ENCODE measurements at regions not wholly inside any gene's neighbourhood (a gene's known extent, or its start where the extent isn't known, plus 50 kb on each side); places are given as distances from the start of the nearest gene placed in this dataset.
"Not testable (repeated sequence)": the region's sequence is repeated elsewhere in the genome, so short reads cannot be mapped to it uniquely, and the experiment has no call there.

- H3K4me1 ChIP-seq: no peaks in the 10 kb centered on the region
- intact Hi-C loops (cut with DNase I): no loop called here
Measured at GRCh38 chr12:25884024-25884919, 74.2 kb upstream of the RASSF8 start.

GRCh38 chr12:25884920-25885234 lies 73.6 kb upstream of the RASSF8 start:
- intact Hi-C loops (cut with DNase I): no loop called here
- DNase-seq (ENCODE audit: extremely low spot score in 2 of 2): no peak
- Histone ChIP-seq H3K36me3 (no peaks in the 10 kb centered on the region), H3K4me3 (no peak overlapping the region), H3K27ac (no peak overlapping the region), H3K4me1 (no peaks in the 10 kb centered on the region), H3K27me3 (no peaks in the 10 kb centered on the region), H3K9me3 (no peaks in the 10 kb centered on the region)
- no peak for TF ChIP-seq POLR2A (IDR thresholded peaks at IDR 0.05)
- TF ChIP-seq CTCF (IDR thresholded peaks at IDR 0.05): no peak
- TF ChIP-seq POLR2AphosphoS5 (IDR thresholded peaks at IDR 0.05; ENCODE audit: insufficient read depth in 1 of 2, low read depth in 1 of 2): no peak

More at GRCh38 chr12:25884024-25884919, 74.2 kb upstream of the RASSF8 start:
- TF ChIP-seq CTCF (IDR thresholded peaks at IDR 0.05): no peak
- TF ChIP-seq POLR2AphosphoS5 (IDR thresholded peaks at IDR 0.05; ENCODE audit: insufficient read depth in 1 of 2, low read depth in 1 of 2): no peak
- TF ChIP-seq POLR2A (IDR thresholded peaks at IDR 0.05): no peak
- H3K4me3 ChIP-seq: no peak overlapping the region
- no peak overlapping the region for H3K27ac ChIP-seq
- DNase-seq (ENCODE audit: extremely low spot score in 2 of 2): no peak
- no peaks in the 10 kb centered on the region for H3K9me3 ChIP-seq
- no peaks in the 10 kb centered on the region for H3K36me3 ChIP-seq
- H3K27me3 ChIP-seq: no peaks in the 10 kb centered on the region

- no peaks in the 10 kb centered on the region for H3K4me1 ChIP-seq
- no peak for TF ChIP-seq POLR2AphosphoS5 (IDR thresholded peaks at IDR 0.05; ENCODE audit: insufficient read depth in 1 of 2, low read depth in 1 of 2)
- TF ChIP-seq CTCF (IDR thresholded peaks at IDR 0.05): no peak
- TF ChIP-seq POLR2A (IDR thresholded peaks at IDR 0.05): no peak
- no peaks in the 10 kb centered on the region for H3K9me3 ChIP-seq
- H3K27me3 ChIP-seq: no peaks in the 10 kb centered on the region
- intact Hi-C loops (cut with DNase I): no loop called here
- DNase-seq (ENCODE audit: extremely low spot score in 2 of 2): no peak
- H3K4me3 ChIP-seq: no peak overlapping the region
- no peak overlapping the region for H3K27ac ChIP-seq
- no peaks in the 10 kb centered on the region for H3K36me3 ChIP-seq
Measured at GRCh38 chr12:25886396-25886795, 72.1 kb upstream of the RASSF8 start.

- TF ChIP-seq CTCF (IDR thresholded peaks at IDR 0.05): no peak
- no peak for TF ChIP-seq POLR2A (IDR thresholded peaks at IDR 0.05)
- no peak for TF ChIP-seq POLR2AphosphoS5 (IDR thresholded peaks at IDR 0.05; ENCODE audit: insufficient read depth in 1 of 2, low read depth in 1 of 2)
Measured at GRCh38 chr12:25887367-25887766, 71.1 kb upstream of the RASSF8 start.

GRCh38 chr12:25889185-25889584 lies 69.3 kb upstream of the RASSF8 start:
- intact Hi-C loops (cut with DNase I): no loop called here
- no peak for TF ChIP-seq POLR2A (IDR thresholded peaks at IDR 0.05)
- no peak for TF ChIP-seq POLR2AphosphoS5 (IDR thresholded peaks at IDR 0.05; ENCODE audit: insufficient read depth in 1 of 2, low read depth in 1 of 2)
- H3K36me3 ChIP-seq: no peaks in the 10 kb centered on the region

More at GRCh38 chr12:25887367-25887766, 71.1 kb upstream of the RASSF8 start:
- Histone ChIP-seq H3K27ac (no peak overlapping the region), H3K4me3 (no peak overlapping the region), H3K9me3 (no peaks in the 10 kb centered on the region), H3K27me3 (no peaks in the 10 kb centered on the region), H3K36me3 (no peaks in the 10 kb centered on the region), H3K4me1 (no peaks in the 10 kb centered on the region)
- DNase-seq (ENCODE audit: extremely low spot score in 2 of 2): no peak
- intact Hi-C loops (cut with DNase I): no loop called here

GRCh38 chr12:25891095-25891494 lies 67.4 kb upstream of the RASSF8 start:
- H3K4me3 ChIP-seq; H3K27ac ChIP-seq; intact Hi-C loops (cut with DNase I); DNase-seq (ENCODE audit: extremely low spot score in 2 of 2); H3K36me3 ChIP-seq; H3K9me3 ChIP-seq; H3K27me3 ChIP-seq; H3K4me1 ChIP-seq: not testable (repeated sequence)

More at GRCh38 chr12:25889185-25889584, 69.3 kb upstream of the RASSF8 start:
- no peak for DNase-seq (ENCODE audit: extremely low spot score in 2 of 2)
- no peaks in the 10 kb centered on the region for H3K4me1 ChIP-seq
- H3K4me3 ChIP-seq: no peak overlapping the region
- H3K27me3 ChIP-seq: no peaks in the 10 kb centered on the region
- no peak overlapping the region for H3K27ac ChIP-seq
- no peaks in the 10 kb centered on the region for H3K9me3 ChIP-seq
